Panc1 (cell line): ENCODE measurements at regions not wholly inside any gene's neighbourhood (a gene's known extent, or its start where the extent isn't known, plus 50 kb on each side); places are given as distances from the start of the nearest gene placed in this dataset.

Experiments used
- ATAC-seq: fragments of 200-7000 bp; cut with Tn5 transposase; 2 replicates; pipeline ENCODE4 v1.9.1; 2020; ENCODE audit warnings: mild to moderate bottlenecking, moderate library complexity
- BruUV-seq: library from RNA; stranded (reverse); fragments of 400-500 nt; replicated peaks from 2 replicates; lab custom pipeline; 2021; lab: Mats Ljungman, UMichigan
- CTCF ChIA-PET: fragments of 300-600 bp; sonication (Branson Sonifier 250); formaldehyde crosslinking; loops from one replicate; lab custom pipeline; 2022; ENCODE audit warnings: antibody characterized with exemption; lab: Charles Lee
- POLR2A ChIA-PET: fragments of 300-600 bp; sonication (Branson Sonifier 250); formaldehyde crosslinking; loops from one replicate; lab custom pipeline; 2022; ENCODE audit warnings: antibody characterized with exemption; lab: Charles Lee
- DNase-seq: peaks from one replicate; pipeline ENCODE4 v3.0.0-alpha.2; 2010; ENCODE audit warnings: low read depth, low spot score
- H3K27ac ChIP-seq: 2 replicates; pipeline ENCODE4 v1.5.1; 2011; ENCODE audit warnings: mild to moderate bottlenecking, low read length, inconsistent platforms
- H3K27me3 ChIP-seq: fragments of 200-500 bp; sonication (Bioruptor generic); 2 replicates; pipeline ENCODE4 v1.6.0; 2014; ENCODE audit warnings: low read length, inconsistent platforms; ENCODE audit not compliant: control insufficient read depth, insufficient read depth
- H3K36me3 ChIP-seq: fragments of 200-500 bp; sonication (Bioruptor generic); 2 replicates; pipeline ENCODE4 v1.5.1; 2014; ENCODE audit warnings: inconsistent platforms, mild to moderate bottlenecking, low read length, moderate library complexity; ENCODE audit not compliant: control insufficient read depth, insufficient read depth
- H3K4me1 ChIP-seq: 2 replicates; pipeline ENCODE4 v1.5.1; 2011; ENCODE audit warnings: inconsistent platforms, mild to moderate bottlenecking, low read length, moderate library complexity; ENCODE audit not compliant: control insufficient read depth, insufficient read depth
- H3K4me3 ChIP-seq, 2 experiments: 2 replicates each; pipeline ENCODE4 v1.5.1; 2011 to 2012; ENCODE audit warnings: low read depth in 2 of 2, low read length in 2 of 2, mild to moderate bottlenecking in 2 of 2, inconsistent platforms in 1 of 2, moderate library complexity in 1 of 2
- H3K9me3 ChIP-seq: fragments of 200-500 bp; sonication (Bioruptor generic); 2 replicates; pipeline ENCODE4 v1.5.1; 2014; ENCODE audit warnings: low read depth, mild to moderate bottlenecking, inconsistent platforms, low read length, moderate library complexity; ENCODE audit not compliant: control insufficient read depth, insufficient read depth
- CTCF ChIP-seq: fragments of 450-650 bp; IDR thresholded peaks from 2 replicates; pipeline ENCODE4 v1.5.1; 2017; ENCODE audit warnings: mild to moderate bottlenecking
- POLR2AphosphoS5 ChIP-seq: IDR thresholded peaks from 2 replicates; pipeline ENCODE4 v1.6.1; 2012; ENCODE audit warnings: mild to moderate bottlenecking, low read depth, low read length, moderate library complexity
- REST ChIP-seq, 2 experiments: IDR thresholded peaks; 2 replicates each; pipeline ENCODE4 v1.6.1; 2011 to 2012; ENCODE audit warnings: low read depth in 2 of 2, control low read depth in 1 of 2, low read length in 1 of 2, mild to moderate bottlenecking in 1 of 2, moderate library complexity in 1 of 2; ENCODE audit not compliant: insufficient read depth in 1 of 2
- SIN3A ChIP-seq: IDR thresholded peaks from 2 replicates; pipeline ENCODE4 v1.6.1; 2012; ENCODE audit warnings: low read depth, mild to moderate bottlenecking, low read length, moderate library complexity, borderline replicate concordance; ENCODE audit not compliant: insufficient read depth
- TCF7L2 ChIP-seq: IDR thresholded peaks from 2 replicates; pipeline ENCODE4 v1.6.1; 2011; ENCODE audit warnings: mild to moderate bottlenecking, low read depth, low read length, inconsistent platforms
- in situ Hi-C: cut with HindIII; loops from 2 replicates; pipeline ENCODE4 v1.10.0; 2016; ENCODE audit warnings: low sequenced_read_pairs, low pct_unique_long_range_greater_than_20kb
- intact Hi-C: fragments of 100-400 bp; cut with micrococcal nuclease; formaldehyde crosslinking; loops from one replicate; pipeline ENCODE4 v1.10.0; 2022; ENCODE audit not compliant: unreplicated experiment

- no TSS peak for BruUV-seq
- intact Hi-C loops, result no loop called here
- no peak overlapping the region for H3K27ac ChIP-seq
These were observed 566.2 kb downstream of the CBLN4 start for GRCh38 chr20:55439070-55439469.

GRCh38 chr20:55437798-55438415 lies 567.4 kb downstream of the CBLN4 start:
- BruUV-seq, result no TSS peak
- POLR2A ChIA-PET, result no interaction called here

More at GRCh38 chr20:55439070-55439469, 566.2 kb downstream of the CBLN4 start:
- no peaks in the 10 kb centered on the region for H3K36me3 ChIP-seq
- DNase-seq (no peak), ATAC-seq (no peak)
- no peaks in the 10 kb centered on the region for H3K9me3 ChIP-seq
- ChIA-PET CTCF (no interaction called here), POLR2A (no interaction called here)
- TF ChIP-seq TCF7L2, result no peak
- no peak for TF ChIP-seq POLR2AphosphoS5
- TF ChIP-seq SIN3A, result no peak
- TF ChIP-seq CTCF, result no peak
- H3K27me3 ChIP-seq, result no peaks in the 10 kb centered on the region
- no peaks in the 10 kb centered on the region for H3K4me1 ChIP-seq
- in situ Hi-C loops, result no loop called here
- H3K4me3 ChIP-seq, result no peak overlapping the region

More at GRCh38 chr20:55437798-55438415, 567.4 kb downstream of the CBLN4 start:
- no peak for TF ChIP-seq POLR2AphosphoS5
- TF ChIP-seq CTCF, result no peak
- no peak for TF ChIP-seq TCF7L2
- no peak for TF ChIP-seq REST (IDR thresholded peaks at IDR 0.05; ENCODE audit: insufficient read depth in 1 of 2, low read depth in 2 of 2, low read length in 1 of 2)
- no peak for TF ChIP-seq SIN3A
- H3K27ac ChIP-seq, result no peak overlapping the region
- H3K27me3 ChIP-seq, result no peaks in the 10 kb centered on the region
- CTCF ChIA-PET, result no interaction called here
- in situ Hi-C loops, result no loop called here
- DNase-seq (no peak), ATAC-seq (no peak)
- no peak overlapping the region for H3K4me3 ChIP-seq
- H3K9me3 ChIP-seq, result no peaks in the 10 kb centered on the region
- H3K36me3 ChIP-seq, result no peaks in the 10 kb centered on the region
- no peaks in the 10 kb centered on the region for H3K4me1 ChIP-seq
- intact Hi-C loops, result no loop called here
